ENCODE measurements at regions not wholly inside any gene's neighbourhood (a gene's known extent, or its start where the extent isn't known, plus 50 kb on each side); places are given as distances from the start of the nearest gene placed in this dataset.

DNA sequence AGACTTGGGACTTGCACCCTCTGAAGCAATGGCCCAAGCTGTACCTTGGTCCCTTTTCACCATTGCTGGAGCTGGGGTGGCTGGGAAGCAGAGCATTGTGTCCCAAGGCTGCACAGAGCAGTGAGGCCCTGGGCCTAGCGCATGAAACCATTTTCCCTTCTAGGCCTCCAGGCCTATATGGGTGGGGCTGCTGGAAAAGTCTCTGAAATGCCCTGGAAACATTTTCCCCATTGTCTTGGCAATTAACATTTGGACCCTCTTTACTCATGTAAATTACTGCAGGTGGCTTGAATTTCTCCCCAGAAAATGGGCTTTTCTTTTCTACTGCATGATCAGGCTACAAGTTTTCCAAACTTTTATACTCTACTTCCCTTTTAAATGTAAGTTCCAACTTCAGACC is 510.5 kb downstream of the SLITRK6 start:
- TF ChIP-seq EZH2 (IDR thresholded peaks at IDR 0.05; ENCODE audit: low read length, unreplicated experiment): no peak
- TF ChIP-seq, protein P1, sequence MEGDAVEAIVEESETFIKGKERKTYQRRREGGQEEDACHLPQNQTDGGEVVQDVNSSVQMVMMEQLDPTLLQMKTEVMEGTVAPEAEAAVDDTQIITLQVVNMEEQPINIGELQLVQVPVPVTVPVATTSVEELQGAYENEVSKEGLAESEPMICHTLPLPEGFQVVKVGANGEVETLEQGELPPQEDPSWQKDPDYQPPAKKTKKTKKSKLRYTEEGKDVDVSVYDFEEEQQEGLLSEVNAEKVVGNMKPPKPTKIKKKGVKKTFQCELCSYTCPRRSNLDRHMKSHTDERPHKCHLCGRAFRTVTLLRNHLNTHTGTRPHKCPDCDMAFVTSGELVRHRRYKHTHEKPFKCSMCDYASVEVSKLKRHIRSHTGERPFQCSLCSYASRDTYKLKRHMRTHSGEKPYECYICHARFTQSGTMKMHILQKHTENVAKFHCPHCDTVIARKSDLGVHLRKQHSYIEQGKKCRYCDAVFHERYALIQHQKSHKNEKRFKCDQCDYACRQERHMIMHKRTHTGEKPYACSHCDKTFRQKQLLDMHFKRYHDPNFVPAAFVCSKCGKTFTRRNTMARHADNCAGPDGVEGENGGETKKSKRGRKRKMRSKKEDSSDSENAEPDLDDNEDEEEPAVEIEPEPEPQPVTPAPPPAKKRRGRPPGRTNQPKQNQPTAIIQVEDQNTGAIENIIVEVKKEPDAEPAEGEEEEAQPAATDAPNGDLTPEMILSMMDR (conservative IDR thresholded peaks at IDR 0.05; ENCODE audit: low read depth, low read length): no peak
